ENCODE measurements at regions not wholly inside any gene's neighbourhood (a gene's known extent, or its start where the extent isn't known, plus 50 kb on each side); places are given as distances from the start of the nearest gene placed in this dataset.

- DNase-seq (ENCODE audit: low read depth), result no peak
- TF ChIP-seq, protein P1, sequence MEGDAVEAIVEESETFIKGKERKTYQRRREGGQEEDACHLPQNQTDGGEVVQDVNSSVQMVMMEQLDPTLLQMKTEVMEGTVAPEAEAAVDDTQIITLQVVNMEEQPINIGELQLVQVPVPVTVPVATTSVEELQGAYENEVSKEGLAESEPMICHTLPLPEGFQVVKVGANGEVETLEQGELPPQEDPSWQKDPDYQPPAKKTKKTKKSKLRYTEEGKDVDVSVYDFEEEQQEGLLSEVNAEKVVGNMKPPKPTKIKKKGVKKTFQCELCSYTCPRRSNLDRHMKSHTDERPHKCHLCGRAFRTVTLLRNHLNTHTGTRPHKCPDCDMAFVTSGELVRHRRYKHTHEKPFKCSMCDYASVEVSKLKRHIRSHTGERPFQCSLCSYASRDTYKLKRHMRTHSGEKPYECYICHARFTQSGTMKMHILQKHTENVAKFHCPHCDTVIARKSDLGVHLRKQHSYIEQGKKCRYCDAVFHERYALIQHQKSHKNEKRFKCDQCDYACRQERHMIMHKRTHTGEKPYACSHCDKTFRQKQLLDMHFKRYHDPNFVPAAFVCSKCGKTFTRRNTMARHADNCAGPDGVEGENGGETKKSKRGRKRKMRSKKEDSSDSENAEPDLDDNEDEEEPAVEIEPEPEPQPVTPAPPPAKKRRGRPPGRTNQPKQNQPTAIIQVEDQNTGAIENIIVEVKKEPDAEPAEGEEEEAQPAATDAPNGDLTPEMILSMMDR (IDR thresholded peaks at IDR 0.05; ENCODE audit: low read depth, low read length, missing control alignments), result no peak
- in situ Hi-C loops (cut with HindIII; ENCODE audit: low sequenced_read_pairs), result no loop called here
- no peak overlapping the region for H3K4me3 ChIP-seq (ENCODE audit: low read depth, low read length)
These were observed 649.8 kb upstream of the MBL2 start for GRCh38 chr10:53422223-53422888.

- DNase-seq (ENCODE audit: low read depth), result no peak
- TF ChIP-seq, protein P1 (IDR thresholded peaks at IDR 0.05; ENCODE audit: low read depth, low read length, missing control alignments), result no peak
- no peak overlapping the region for H3K4me3 ChIP-seq (ENCODE audit: low read depth, low read length)
- in situ Hi-C loops (cut with HindIII; ENCODE audit: low sequenced_read_pairs), result no loop called here
These were observed 640.1 kb upstream of the MBL2 start for GRCh38 chr10:53412651-53413050.

DNA sequence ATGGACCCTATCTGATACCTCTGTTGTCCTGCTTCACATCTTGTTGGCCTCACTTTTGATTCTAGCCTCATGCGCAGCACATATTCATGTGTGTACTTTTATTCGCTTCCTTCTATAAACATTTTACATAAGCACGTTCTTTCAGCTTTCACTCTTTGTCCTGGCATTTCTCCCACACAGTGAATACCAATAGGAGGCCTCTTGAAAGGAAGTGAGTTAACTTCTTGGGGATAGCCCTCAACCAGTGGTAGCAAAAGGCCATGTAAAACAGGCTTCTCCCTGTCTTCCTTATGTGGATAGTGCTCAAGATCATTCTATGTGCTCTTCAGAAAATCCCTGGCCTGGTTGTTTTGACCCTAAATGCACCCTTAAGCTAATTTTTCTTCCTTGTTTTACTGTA, 633.9 kb upstream of the MBL2 start:
- in situ Hi-C loops (cut with HindIII; ENCODE audit: low sequenced_read_pairs), result no loop called here
- TF ChIP-seq, protein P1 (IDR thresholded peaks at IDR 0.05; ENCODE audit: low read depth, low read length, missing control alignments), result no peak
- no peak for DNase-seq (ENCODE audit: low read depth)
- no peak overlapping the region for H3K4me3 ChIP-seq (ENCODE audit: low read depth, low read length)

DNA sequence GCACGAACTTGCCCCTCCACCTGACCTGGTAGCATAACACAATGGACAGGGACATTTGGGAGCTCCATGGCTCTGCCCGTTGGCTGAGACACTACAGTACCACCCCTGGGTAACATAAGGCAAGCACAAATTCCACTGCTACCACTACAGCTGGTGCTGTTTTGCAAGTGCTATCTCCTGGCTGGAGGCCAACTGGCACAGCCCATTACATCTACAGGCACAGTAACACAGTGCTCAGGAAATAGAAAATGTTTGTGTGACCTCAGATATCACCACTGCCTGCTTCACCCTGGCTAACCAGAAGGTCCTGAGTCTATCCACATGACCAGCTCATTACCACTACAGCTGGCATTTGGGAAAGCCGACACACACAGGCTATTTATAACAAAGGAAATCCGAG, 631.1 kb upstream of the MBL2 start:
- H3K4me3 ChIP-seq (ENCODE audit: low read depth, low read length), result no peak overlapping the region
- TF ChIP-seq, protein P1 (IDR thresholded peaks at IDR 0.05; ENCODE audit: low read depth, low read length, missing control alignments), result no peak
- DNase-seq (ENCODE audit: low read depth), result no peak
- in situ Hi-C loops (cut with HindIII; ENCODE audit: low sequenced_read_pairs), result no loop called here

DNA sequence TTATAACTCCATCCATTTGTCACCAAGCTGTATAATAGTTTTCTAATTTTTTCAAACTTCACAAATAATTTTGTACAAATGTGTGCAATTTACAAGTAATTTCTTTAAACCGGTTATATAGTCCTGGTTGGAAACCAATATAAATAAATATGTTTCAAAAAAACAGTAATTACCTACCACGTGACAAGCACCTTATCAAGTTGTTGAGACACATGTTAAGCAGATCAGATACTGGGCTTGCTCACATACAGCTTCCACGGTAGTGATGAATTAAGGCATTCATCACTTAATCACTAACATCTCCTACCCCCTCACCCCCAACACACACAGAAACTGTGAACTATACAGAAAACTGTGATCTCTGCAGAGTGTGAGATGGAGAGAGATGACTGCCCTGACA, 630.0 kb upstream of the MBL2 start:
- no peak for DNase-seq (ENCODE audit: low read depth)
- in situ Hi-C loops (cut with HindIII; ENCODE audit: low sequenced_read_pairs), result no loop called here

GRCh38 chr10:53401536-53401935, 629.0 kb upstream of the MBL2 start:
- no peak for DNase-seq (ENCODE audit: low read depth)
- TF ChIP-seq, protein P1 (IDR thresholded peaks at IDR 0.05; ENCODE audit: low read depth, low read length, missing control alignments), result no peak
- in situ Hi-C loops (cut with HindIII; ENCODE audit: low sequenced_read_pairs), result no loop called here
- H3K4me3 ChIP-seq (ENCODE audit: low read depth, low read length), result no peak overlapping the region

More for the DNA sequence above, 630.0 kb upstream of the MBL2 start:
- TF ChIP-seq, protein P1 (IDR thresholded peaks at IDR 0.05; ENCODE audit: low read depth, low read length, missing control alignments), result no peak
- no peak overlapping the region for H3K4me3 ChIP-seq (ENCODE audit: low read depth, low read length)

All from astrocyte of the cerebellum (primary cell).